Activated CD8-positive, alpha-beta memory T cell treated with anti-CD3 and anti-CD28 coated beads for 4 hours (primary cell): ENCODE measurements at regions not wholly inside any gene's neighbourhood (a gene's known extent, or its start where the extent isn't known, plus 50 kb on each side); places are given as distances from the start of the nearest gene placed in this dataset.
"Not testable (repeated sequence)": the region's sequence is repeated elsewhere in the genome, so short reads cannot be mapped to it uniquely, and the experiment has no call there.

Experiments
- DNase-seq, 2 donors: peaks; one replicate each; pipeline ENCODE4 v3.0.0-alpha.2; 2020; ENCODE audit warnings: low read depth in 2 of 2

DNA sequence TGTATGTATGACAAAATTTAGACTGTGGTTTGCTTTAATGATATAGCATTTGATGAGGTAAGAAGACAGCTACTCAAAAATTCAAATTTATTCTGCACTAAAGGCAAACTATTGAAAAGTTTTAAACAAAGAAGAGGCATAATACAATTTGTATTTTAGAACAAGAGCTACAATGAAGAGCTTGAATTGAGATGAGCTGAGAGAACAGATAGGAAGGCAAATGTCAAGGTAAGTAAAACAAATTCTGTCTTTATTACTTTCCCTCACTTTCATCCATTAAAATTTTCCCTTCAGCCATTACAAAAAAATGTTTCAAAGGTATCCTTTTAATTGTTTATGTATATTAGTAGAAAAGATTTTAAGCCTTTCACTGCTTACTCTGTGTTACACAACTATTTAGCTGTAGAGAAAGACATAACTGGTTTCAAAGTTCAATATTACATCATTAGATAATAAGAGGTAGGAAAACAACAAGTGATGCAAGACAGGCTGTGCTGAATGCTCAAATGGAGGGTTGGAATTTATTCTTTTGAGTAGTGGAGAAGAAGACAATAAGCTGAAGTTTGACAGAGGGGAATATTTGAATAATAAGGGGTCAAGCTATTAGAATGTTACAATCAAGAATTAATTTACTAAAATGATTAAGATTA is 1334.1 kb downstream of the FSCB start:
- DNase-seq, result no peak

DNA sequence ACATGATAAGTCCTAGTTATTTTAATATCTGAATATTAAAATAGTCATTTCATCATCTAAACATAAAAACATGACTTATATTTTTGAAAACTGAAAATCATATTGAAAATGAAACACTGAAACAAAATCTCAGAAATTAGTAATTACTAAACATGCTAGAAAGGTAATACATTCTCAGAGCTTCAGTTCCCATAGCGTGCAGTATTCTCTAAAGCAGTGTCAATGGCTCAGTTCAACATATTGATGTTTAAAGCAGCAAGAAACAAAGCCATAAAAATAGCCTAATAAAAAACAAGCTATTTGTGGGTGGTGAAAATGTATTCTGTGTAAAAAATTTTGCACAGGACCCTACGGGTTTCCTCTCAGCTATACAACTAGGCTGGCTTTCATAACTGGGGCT is 1337.4 kb downstream of the FSCB start:
- DNase-seq, result no peak

GRCh38 chr14:43168371-43168925 is 1338.6 kb downstream of the FSCB start:
- no peak for DNase-seq

- no peak for DNase-seq
Measured at GRCh38 chr14:43166163-43166562, 1340.9 kb downstream of the FSCB start.

- DNase-seq, result no peak
Measured at GRCh38 chr14:43165651-43166050, 1341.4 kb downstream of the FSCB start.

GRCh38 chr14:43161477-43161876 is 1345.6 kb downstream of the FSCB start:
- DNase-seq, result no peak

- DNase-seq, result no peak
Measured at GRCh38 chr14:43157661-43158060, 1349.4 kb downstream of the FSCB start.

- DNase-seq, result no peak
Measured at GRCh38 chr14:43155924-43156323, 1351.2 kb downstream of the FSCB start.

- no peak for DNase-seq
Measured at GRCh38 chr14:43155258-43155657, 1351.8 kb downstream of the FSCB start.

- no peak for DNase-seq
Measured at GRCh38 chr14:43147485-43147884, 1359.6 kb downstream of the FSCB start.

DNA sequence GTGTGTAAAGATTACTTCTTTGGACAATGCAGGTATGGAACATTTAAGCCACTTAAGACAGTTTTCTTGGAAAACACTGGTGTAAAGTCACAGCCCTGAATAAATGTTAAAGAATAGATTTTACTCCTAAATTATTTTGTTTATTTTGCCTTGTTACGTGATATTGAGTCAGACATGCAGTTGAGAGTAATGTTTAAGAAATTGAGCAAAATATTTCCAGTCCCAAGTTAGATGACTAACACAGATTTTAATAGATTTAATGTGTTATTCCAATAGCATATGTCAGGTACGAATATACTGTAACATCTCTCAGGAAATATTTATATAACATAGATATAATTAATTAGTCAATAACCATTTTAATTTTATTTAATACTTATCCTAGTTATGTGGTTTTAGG is 1361.7 kb downstream of the FSCB start:
- DNase-seq, result no peak

- DNase-seq, result no peak
Measured at GRCh38 chr14:43143106-43143505, 1364.0 kb downstream of the FSCB start.

- DNase-seq, result no peak
Measured at GRCh38 chr14:43141636-43142191, 1365.4 kb downstream of the FSCB start.

GRCh38 chr14:43140453-43140852 is 1366.6 kb downstream of the FSCB start:
- no peak for DNase-seq

DNA sequence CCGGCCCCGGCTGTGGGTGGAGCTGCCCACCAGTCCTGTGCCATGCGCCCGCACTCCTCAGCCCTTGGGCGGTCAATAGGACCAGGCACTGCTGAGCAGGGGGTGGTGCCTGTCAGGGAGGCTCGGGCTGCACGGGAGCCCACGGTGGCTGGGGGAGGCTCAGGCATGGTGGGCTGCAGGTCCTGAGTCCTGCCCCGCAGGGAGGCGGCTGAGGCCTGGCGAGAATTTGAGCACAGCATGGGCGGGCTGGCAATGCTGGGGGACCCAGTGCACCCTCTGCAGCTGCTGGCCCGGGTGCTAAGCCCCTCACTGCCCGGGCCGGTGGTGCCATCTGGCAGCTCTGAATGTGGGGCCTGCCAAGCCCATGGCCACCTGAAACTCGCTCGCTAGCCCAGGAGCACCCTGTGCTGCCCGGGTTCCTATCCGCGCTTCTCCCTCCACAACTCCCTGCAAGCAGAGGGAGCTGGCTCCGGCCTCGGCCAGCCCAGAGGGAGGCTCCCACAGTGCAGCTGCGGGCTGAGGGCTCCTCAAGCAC is 1371.1 kb downstream of the FSCB start:
- DNase-seq, result no peak

GRCh38 chr14:43132441-43132840 is 1374.6 kb downstream of the FSCB start:
- no peak for DNase-seq

DNA sequence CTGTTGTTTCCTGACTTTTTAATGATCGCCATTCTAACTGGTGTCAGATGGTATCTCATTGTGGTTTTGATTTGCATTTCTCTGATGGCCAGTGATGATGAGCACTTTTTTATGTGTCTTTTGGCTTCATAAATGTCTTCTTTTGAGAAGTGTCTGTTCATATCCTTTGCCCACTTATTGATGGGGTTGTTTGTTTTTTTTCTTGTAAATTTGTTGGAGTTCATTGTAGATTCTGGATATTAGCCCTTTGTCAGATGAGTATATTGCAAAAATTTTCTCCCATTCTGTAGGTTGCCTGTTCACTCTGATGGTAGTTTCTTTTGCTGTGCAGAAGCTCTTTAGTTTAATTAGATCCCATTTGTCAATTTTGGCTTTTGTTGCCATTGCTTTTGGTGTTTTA is 1378.7 kb downstream of the FSCB start:
- DNase-seq, result not testable (repeated sequence)

GRCh38 chr14:43127874-43128273 is 1379.2 kb downstream of the FSCB start:
- not testable (repeated sequence) for DNase-seq

DNA sequence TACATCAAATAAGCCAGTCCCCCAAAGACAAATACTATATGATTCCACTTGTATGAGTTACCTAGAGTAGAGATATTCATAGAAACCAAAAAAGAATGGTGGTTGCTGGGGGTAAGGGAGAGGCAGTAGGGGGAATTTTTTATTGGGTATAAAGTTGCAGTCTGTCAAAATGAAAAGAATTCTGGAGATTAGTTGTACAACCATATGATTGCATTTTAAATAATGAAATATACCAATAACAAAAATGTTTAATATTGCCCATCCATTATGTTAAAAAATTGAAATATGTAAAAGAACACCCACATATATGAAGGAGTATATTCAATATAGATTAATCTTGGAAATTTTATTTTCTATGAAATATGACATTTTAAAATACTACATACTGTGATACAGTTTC is 1383.5 kb downstream of the FSCB start:
- DNase-seq, result no peak

DNA sequence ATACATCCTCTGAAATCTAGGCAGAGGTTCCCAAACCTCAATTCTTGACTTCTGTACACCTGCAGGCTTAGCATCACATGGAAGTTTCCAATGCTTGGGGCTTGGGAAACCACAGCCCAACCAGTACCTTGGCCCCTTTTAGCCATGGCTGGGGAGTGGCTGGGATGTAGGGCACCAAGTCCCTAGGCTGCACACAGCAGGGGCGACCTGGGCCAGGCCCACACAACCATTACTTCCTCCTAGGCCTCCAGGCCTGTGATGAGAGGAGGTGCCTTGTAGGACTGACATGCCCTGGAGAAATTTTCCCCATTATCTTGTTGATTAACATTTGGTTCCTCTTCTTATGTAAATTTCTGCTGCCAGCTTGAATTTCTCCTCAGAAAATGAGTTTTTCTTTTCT is 1387.4 kb downstream of the FSCB start:
- no peak for DNase-seq

DNA sequence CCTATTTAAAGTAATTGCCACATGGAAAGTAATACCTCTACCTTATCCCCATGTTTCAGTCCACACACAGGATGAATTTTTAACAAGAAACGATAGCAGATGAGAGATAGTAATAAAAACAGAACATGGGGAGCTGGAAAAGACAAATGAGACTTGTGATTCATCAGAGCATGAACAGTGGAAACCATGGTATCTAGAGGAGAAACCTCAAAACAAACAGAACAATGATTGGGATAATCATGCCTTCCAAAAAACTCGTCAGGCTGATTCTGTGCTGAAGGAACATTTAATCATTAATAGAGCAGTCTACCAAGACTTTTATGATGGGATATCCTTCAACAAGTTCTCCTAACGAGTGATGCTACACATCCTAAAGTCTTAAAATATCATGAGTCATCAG is 1390.7 kb downstream of the FSCB start:
- DNase-seq, result no peak

GRCh38 chr14:43105305-43105704 is 1401.8 kb downstream of the FSCB start:
- no peak for DNase-seq

- no peak for DNase-seq
Measured at GRCh38 chr14:43090380-43090779, 1416.7 kb downstream of the FSCB start.
